Loucy (cell line): ENCODE measurements at regions not wholly inside any gene's neighbourhood (a gene's known extent, or its start where the extent isn't known, plus 50 kb on each side); places are given as distances from the start of the nearest gene placed in this dataset.

Experiments
- EZH2phosphoT487 ChIP-seq: fragments of 200-600 bp; IDR thresholded peaks from 2 replicates; pipeline ENCODE4 v1.6.1; 2018; ENCODE audit warnings: antibody characterized with exemption, mild to moderate bottlenecking, moderate library complexity, borderline replicate concordance
- TF ChIP-seq, protein P1 (sequence below): fragments of 200-600 bp; sonication (generic); conservative IDR thresholded peaks from 2 replicates; pipeline ENCODE4 v1.5.1; 2014; ENCODE audit warnings: mild to moderate bottlenecking, antibody characterized with exemption, low read length

DNA sequence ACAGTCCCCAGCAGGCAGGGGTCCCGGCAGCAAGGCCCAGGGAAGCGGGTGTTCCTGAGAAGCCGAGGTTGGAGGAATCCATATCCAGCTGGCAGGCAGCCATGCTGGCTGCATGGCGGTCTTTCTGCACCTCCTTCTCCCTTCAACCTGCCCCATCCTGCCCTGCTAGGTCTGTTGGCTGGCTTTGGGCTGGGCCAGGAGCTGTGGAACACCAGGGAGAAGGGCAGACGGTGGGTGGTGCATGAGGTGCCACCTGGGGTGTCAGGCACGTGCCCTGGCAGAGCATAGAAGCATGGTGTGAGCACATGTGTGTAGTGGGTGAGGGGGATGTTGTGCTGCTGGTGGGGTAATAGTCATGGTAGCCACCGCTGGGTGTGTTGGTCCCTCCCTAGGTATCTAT is 150.1 kb downstream of the PJA1 start:
- TF ChIP-seq, protein P1, sequence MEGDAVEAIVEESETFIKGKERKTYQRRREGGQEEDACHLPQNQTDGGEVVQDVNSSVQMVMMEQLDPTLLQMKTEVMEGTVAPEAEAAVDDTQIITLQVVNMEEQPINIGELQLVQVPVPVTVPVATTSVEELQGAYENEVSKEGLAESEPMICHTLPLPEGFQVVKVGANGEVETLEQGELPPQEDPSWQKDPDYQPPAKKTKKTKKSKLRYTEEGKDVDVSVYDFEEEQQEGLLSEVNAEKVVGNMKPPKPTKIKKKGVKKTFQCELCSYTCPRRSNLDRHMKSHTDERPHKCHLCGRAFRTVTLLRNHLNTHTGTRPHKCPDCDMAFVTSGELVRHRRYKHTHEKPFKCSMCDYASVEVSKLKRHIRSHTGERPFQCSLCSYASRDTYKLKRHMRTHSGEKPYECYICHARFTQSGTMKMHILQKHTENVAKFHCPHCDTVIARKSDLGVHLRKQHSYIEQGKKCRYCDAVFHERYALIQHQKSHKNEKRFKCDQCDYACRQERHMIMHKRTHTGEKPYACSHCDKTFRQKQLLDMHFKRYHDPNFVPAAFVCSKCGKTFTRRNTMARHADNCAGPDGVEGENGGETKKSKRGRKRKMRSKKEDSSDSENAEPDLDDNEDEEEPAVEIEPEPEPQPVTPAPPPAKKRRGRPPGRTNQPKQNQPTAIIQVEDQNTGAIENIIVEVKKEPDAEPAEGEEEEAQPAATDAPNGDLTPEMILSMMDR, result no peak
- no peak for TF ChIP-seq EZH2phosphoT487
